T-helper 9 cell (primary cell): ENCODE measurements at regions not wholly inside any gene's neighbourhood (a gene's known extent, or its start where the extent isn't known, plus 50 kb on each side); places are given as distances from the start of the nearest gene placed in this dataset.
"Not testable (repeated sequence)": the region's sequence is repeated elsewhere in the genome, so short reads cannot be mapped to it uniquely, and the experiment has no call there.

ENCODE experiments used
- DNase-seq: peaks from one replicate; pipeline ENCODE4 v3.0.0-alpha.2; 2020

DNA sequence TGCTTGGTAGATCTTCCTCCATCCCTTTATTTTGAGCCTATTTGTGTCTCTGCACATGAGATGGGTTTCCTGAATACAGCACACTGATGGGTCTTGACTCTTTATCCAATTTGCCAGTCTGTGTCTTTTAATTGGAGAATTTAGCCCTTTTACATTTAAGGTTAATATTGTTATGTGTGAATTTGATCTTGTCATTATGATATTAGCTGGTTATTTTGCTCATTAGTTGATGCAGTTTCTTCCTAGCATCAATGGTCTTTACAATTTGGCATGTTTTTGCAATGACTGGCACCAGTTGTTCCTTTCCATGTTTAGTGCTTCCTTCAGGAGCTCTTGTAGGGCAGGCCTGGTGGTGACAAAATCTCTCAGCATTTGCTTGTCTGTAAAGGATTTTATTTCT, 72.4 kb downstream of the HNRNPD start:
- not testable (repeated sequence) for DNase-seq

DNA sequence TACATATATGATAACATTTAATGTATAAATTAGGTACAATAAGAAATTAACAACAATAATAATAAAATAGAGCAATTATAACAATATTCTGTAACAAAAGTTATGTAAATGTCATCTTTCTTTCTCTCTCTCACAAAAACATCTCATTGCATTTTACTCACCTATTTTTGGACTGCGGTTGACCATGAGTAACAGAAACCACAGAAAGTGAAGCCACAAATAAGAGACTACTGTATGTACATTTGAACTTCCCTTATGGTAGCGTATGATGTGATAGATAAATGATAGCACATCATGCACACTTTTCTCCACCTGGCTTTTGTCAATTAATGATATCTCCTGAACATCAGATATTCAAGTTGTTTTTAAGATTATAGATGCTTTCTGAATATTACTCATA, 80.5 kb downstream of the HNRNPD start:
- DNase-seq = no peak

DNA sequence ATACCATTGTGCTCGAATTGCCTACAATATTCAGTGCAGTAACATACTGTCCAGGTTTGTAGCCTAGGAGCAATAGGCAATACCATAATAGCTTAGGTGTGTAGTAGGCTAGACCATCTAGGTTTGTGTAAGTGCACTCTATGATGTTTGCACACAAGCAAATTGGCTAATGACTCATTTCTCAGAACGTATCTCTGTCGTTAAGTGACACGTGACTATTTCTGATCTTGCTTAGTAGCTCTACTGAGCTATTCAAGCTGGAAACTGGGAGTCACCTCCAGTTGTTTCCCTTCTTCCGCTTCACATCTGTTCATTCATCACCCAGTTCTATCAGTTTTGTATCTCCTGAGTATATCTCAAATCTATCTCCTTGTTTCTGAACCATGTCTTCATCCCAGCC, 86.1 kb downstream of the HNRNPD start:
- DNase-seq = no peak

DNA sequence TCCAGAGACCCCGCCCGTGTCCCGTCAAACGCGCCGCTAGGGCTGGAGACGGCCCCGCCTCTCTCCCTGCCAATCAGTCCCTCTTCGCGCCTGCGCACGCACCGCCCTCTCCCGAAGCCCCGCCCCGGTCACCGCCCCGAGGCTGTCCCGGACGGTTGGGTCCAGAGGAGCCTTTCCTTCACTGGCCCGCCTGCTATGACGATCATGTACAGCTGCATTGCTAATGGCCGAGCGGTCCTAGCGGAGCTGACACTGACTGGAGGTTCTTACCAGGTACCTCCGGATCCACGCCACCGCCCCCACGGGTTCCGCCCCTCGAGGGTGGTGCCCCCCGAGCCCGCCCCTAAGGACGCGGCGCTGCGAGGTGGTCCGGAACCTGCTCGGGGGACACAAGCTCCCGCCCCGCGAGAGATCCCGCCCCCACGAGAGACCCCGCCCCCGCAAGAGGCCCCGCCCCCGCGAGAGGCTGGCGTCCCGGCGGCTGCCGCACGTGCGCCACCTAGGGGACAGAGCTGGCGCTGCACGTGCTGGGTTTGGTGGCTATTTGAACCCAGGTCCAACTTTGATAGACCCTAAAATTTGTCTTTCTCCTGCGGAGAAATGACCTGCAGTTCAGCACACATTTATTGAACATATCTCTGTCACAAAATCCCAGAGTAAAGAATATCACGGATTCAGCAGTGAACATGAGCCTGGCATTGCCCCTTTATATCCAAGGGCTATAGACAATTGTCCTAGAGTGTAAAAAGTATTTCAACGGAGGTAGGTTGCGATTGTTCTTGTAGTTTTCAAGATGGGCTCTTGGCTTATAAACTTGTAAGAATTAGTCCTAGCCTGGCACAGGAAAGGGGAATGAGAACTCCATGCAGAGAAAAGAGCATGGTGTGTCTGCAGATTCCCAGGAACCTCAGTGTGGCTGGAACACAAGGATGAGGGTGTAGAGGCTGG, 88.7 kb downstream of the HNRNPD start:
- peak; percentile 99 for DNase-seq

DNA sequence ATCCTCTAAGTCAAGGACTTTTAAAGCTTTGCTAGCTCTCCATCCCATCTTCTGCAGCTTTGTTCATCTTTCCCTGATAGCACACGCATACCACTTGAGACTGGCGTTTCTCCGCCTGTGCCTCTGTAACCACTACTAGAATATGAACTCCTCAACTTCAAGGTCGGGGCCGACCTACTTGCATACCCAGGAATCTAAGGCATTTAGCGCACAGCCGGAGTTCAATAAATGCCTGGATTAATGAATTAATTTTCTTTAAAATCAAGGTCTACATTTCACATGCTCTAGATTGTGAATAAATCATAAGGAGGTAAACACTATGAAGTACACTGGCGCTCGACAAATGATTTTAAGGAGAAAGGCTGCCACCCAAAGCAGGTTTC, 89.3 kb downstream of the HNRNPD start:
- no peak for DNase-seq

DNA sequence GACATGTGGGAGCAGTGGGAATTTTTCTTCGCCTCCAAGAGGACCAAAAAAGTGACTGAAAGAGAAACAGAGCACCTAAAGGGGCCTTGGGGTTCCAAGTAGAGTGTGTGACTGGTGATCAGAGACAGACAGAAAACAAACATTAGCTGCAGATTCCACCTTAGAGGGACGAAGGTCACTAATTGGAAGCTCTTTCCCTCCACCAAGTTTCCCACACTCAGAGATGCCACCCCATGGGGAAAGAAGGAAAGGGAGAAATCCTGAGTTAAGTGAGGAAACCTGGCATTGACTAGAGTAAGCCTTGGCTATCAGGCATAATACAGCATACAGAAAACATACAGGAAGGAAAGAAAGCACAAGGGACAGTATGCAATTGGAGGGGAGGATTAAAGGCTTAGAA, 90.9 kb downstream of the HNRNPD start:
- no peak for DNase-seq

DNA sequence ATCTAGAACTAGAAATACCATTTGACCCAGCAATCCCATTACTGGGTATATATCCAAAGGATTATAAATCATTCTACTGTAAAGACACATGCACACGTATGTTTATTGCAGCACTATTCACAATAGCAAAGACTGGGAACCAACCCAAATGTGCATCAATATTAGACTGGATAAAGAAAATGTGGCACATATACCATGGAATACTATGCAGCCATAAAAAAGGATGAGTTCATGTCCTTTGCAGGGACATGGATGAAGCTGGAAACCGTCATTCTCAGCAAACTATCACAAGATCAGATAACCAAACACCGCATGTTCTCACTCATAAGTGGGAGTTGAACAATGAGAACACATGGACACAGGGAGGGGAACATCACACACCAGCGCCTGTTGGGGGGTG, 94.2 kb downstream of the HNRNPD start:
- not testable (repeated sequence) for DNase-seq

DNA sequence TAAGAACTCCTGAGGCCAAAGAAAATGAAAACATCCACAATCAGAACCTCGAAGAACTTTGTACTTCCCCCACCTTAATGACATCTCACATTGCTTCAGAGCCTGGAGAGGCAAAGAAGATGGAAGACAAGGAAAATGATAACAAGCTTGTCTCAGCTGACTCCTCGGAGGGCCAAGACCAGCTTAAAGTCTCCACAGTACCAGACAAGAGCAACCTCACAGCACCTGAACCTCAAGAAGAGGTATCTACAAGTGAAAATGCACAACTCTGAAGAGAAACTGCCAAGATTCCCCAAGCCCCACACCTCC, 97.5 kb downstream of the HNRNPD start:
- DNase-seq = no peak

DNA sequence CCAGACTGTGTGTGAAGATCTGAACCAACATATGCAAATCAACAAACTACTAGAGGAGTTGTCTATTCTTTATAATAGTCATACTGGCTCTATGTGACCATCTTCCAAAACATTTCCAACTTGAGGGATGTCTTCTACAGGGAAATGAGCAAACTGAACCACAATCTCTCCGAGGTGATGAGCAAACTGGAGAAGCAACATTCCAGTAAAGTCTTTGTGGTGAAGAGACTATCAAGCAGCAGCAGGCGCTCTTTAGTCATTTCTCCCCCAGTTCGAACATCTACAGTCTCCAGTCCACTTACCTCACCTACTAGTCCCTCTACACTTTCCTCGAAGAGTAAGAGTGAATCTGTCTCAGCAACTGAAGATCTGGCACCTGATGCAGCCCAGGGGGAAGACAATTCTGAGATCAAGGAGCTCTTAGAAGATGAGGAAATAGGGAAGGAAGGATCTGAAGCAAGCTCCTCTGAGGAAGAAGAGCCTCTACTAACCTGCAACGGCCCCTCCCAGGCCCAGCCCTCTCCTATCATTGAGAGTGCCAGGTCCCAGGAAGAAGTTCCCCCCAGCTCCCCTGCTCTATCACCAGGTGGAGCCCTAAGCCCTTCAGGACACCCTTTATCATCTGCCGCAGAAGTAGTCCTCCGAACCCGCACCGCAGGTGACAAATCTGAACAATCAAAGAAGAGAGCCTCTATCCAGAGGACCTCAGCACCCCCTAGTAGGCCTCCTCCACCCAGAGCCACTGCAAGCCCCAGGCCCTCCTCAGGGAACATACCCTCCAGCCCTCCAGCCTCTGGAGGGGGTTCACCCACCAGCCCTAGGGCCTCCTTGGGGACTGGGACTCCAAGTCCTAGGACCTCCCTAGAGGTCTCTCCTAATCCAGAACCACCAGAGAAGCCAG, 98.1 kb downstream of the HNRNPD start:
- no peak for DNase-seq

DNA sequence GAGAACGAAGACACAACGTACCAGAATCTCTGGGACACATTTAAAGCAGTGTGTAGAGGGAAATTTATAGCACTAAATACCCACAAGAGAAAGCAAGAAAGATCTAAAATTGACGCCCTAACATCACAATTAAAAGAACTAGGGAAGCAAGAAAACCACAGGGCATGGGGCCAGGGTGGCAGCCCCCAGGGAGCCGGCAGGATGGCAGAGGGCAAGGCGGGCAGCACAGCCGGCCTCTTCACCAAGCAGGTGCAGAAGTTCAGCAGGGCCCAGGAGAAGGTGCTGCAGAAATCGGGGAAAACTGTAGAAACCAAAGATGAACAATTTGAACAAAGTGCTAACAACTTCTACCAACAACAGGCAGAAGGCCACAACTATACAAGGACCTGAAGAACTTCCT, 99.1 kb downstream of the HNRNPD start:
- DNase-seq = not testable (repeated sequence)

DNA sequence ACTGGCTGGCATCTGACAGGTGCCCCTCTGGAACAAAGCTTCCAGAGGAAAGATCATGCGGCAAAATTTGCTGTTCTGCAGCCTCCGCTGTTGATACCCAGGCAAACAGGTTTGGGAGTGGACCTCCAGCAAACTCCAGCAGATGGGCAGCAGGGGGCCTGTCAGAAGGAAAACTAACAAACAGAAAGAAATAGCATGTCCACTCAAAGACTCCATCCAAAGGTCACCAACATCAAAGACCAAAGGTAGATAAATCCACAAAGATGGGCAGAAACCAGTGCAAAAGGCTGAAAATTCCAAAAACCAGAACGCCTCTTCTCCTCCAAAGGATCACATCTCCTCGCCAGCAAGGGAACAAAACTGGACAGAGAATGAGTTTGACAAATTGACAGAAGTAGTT, 101.3 kb downstream of the HNRNPD start:
- DNase-seq = not testable (repeated sequence)

DNA sequence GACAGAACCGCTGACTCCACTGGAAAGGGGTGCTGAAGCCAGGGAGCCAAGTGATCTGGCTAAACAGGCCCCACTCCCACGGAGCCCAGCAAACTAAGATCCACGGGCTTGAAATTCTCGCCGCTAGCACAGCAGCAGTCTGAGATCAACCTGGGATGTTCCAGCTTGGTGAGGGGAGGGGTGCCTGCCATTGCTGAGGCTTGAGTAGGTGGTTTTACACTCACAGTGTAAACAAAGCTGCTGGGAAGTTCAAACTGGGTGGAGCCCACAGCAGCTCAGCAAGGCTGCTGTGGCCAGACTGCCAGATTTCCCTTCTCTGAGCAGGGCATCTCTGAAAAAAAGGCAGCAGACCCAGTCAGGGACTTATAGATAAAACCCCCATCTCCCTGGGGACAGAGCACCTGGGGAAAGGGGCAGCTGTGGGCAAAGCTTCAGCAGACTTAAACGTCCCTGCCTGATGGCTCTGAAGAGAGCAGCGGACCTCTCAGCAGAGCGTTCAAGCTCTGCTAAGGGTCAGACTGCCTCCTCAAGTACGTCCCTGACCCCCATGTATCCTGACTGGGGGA, 101.8 kb downstream of the HNRNPD start:
- not testable (repeated sequence) for DNase-seq

DNA sequence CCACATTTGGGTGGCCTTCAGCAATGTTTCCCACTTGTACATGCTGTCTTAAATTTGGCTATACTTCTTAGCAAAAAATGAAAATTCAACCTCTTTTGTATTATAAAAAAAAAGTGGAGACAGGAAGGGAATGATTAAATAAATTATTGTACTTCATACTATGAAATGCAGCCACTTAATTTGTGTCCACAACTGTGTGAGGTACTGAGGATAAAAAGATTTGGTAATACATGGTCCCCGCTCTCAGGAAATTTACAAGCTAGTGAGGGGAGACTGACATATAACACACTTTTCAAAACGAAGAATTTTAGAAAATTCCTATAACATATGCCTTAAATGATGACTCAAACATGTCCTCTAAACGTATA, 105.0 kb downstream of the HNRNPD start:
- no peak for DNase-seq

DNA sequence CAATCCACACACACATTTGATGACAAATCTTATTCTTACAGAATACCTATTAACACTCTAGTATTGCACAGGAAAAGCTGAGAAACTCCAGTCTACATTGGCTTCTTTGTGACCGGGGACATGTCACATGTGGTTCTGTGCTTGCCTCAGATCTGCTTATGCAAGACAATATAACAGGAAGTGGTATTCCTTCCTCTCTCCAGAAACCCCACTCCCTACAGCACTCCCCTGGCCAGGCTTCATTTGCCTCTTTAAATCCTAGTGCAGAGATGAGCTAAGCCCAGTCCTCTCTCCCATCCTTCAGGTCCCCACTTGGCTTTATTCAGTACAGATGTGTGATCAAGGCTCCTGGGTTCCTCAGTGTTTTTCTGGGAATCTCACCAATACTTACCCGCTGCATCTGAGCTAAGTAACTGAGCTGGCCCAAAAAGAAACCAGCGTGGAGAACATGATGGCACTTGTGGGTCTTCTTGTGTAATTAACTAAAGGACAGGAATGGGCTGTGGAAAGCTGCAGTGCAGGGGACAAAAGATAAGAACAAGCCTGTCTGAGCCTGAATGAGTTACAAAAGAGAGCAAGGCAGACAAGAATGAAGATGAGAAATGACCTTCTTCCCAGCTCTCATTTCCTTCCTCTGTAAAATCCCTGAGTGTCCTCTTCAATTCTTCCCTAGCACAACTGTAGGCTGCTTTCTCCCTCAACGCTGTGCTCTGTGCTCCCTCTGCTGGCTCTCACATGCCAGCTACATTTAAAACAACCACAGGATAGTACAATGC, 105.6 kb downstream of the HNRNPD start:
- peak; percentile 18 for DNase-seq

DNA sequence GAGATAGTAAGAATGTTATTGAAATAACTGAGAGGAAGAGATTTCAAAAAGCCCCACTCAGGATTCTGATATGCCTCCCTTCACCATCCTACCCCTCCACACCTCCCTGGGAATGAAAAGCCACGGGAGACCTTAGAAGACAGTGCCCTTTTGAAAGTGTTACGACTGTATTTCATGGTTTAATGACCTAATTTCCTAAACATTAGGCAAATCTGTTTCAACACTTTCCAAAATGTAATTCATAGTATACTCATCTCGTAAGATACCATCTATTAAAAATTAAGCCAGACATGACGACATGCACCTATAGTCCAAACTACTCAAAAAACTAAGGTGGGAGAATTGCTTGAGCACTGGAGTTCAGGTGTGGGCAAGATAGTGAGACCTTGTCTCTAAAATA, 106.3 kb downstream of the HNRNPD start:
- DNase-seq = no peak

DNA sequence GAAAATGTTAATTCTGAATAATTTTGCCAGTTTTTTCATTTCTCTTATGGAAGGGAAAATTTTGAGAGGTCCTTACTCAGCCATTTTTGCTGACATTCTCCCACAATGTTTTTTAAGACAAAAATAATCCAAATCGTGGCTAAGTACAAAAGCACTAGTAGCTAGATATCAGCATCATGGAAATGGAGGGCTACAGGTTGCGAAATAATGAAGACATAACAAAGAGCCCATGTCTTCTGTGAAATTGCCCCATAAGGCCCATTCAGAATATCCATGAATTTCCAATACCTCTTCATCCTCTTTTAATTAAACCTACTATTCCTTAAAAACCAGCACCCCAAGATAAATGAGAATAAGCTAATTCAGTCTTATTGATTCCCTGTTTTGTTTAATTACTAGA, 107.4 kb downstream of the HNRNPD start:
- DNase-seq = no peak

DNA sequence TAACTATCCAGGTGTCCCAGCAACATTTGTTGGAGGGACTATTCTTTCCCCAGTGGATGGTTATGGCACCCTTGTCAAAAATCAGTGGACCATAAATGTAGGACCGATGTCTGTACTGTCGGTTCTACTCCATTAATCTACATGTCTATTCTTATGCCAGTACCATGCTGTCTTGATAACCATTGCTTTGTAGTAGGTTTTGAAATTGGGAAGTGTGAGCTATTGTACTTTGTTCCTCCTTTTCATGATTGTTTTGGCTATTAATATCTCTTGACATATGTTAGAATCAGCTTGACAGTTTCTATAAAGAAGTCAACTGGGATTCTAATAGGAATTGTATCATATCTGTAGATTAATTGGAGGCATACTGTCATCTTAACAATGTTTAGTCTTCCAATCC, 112.7 kb downstream of the HNRNPD start:
- DNase-seq = no peak

DNA sequence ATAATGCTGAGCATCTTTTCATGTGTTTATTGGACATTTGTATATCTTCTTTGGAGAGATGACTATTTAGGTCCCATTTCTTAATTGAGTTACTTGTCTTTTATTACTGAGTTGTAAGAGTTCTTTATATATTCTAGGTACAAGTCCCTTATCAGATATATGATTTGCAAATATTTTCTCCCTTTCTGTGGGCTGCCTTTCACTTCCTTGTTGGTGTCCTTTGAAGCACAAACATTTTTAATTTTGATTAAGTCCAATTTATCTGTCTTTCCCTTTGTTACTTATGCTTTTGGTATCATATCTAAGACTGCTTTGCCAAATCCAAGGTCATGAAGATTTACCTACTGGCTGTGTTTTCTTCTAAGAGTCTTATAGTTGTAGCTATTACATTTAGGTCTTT, 113.2 kb downstream of the HNRNPD start:
- DNase-seq = no peak

DNA sequence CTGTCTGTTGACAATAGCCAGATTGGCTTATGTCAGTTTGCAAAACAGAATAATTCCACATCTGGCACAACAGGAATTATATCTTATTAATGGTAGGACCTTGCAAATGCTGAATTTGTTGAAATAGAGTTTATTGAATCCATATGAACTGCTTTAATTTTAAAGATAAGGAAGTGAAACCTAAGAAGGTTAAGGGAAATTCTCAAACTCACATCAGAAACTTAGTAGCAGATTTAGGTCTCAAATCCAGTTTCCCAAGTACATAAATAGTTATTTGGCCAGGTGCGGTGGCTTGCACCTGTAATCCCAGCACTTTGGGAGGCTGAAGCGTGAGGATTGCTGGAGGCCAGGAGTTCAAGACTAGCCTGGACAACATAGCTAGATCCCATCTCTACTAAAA, 117.1 kb downstream of the HNRNPD start:
- no peak for DNase-seq

DNA sequence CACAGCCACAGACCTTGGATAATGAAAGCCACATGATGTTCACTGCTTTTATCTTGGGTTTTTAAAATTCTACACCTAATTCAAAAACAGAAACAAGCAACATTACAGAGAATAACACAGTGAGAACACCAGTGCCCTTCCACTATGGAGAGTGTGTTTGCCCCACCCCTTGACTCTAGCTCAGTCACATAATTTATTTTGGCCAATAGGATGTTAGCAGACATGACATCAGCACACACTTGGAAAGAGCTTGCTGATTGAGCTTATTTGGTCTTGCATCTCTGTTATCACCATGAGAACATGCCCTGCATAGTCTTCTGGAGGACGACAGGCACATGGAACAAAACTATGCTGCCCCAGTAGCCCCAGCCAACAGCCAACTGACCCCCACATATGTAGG, 118.1 kb downstream of the HNRNPD start:
- no peak for DNase-seq

DNA sequence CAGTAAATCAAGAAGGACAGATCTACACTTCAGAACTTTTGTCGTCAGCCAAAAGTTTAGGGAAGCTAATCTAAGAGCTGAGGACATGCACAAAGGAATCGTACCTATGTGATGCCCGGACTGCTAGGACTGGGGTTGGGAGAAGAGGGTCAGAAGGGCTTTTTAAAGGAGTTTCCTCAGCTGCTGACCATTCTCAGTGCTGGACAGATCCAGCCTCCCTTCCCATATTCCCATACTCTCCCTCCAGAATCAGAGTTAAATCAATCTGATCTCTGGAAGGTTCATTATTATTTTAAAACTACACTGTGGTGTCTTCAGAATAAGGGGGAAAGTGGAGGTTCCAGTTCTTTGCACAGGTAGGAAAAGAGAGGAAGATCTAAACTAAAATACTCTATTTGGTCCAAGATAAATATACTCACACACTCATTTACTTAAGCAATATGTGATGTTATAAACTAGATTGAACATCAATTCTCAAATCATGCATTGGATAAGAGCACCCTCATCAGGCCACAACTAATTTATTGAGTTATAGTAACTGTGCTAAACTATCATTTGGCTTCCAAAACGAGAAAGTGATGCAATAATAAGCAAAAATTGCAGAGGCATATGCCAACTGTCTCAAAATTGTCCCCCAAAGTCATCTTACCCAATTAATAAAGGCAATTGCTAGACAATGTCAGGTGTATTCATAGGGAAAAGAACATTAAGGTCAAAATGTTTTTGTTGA, 124.7 kb downstream of the HNRNPD start:
- DNase-seq = no peak

DNA sequence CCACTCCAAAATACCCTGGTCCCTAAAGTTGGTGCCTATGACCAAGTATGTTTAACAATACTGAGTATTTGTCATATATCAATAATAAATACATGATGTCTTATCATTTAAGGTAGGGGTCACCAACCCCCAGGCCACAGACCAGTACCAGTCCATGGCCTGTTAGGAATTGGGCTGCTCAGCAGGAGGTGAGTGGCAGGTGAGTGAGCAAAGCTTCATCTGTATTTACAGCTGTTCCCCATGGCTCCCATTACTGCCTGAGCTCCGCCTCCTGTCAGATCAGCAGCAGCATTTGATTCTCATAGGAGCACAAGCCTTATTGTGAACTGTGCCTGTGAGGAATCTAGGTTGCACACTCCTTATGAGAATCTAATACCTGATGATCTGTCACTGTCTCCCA, 126.2 kb downstream of the HNRNPD start:
- no peak for DNase-seq
